Hematopoietic multipotent progenitor cell treated with erythropoietin and hydrocortisone succinate and interleukin-3 and kit ligand, for 8 days (in vitro differentiated cells): ENCODE measurements at regions not wholly inside any gene's neighbourhood (a gene's known extent, or its start where the extent isn't known, plus 50 kb on each side); places are given as distances from the start of the nearest gene placed in this dataset.

Source experiments
- DNase-seq: peaks from one replicate; pipeline ENCODE4 v3.0.0-alpha.2; 2015

DNA sequence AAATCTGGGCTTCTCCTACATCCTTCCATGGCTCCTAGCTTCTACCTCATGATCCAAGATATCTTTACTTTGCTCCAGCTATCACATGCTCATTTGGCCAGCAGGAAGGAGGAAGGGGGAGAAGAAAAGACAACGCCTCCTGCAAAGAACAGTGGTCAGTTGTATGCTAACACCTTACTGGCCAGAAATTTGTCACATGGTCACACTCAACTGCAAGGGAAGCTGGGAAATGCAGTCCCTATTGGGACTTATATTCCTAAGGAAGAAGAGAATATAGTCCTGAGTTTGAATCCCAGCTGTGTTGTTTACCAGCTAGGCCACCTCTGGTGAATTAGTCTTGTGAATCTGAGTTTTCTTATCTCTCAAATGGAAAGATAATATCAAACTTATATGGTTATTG lies 272.0 kb downstream of the BLID start:
- no peak for DNase-seq

DNA sequence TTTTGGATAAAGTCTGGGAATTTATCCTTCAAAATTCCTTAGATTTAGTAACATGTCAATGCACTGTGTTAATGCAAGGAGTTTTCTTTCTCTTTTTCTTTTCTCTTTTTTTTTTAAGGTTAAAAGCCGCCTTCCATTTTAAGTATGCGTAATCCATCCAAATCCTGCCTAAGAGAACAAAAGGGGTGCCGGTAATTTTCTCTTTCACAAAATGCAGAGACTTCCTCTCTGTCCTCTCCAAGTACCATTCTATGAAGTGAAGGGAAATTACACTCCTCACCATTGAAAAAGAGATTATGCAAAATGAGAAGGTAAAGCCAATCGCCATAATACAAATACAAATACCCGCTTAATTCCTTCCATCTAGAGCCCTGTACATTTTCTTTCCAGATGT lies 273.8 kb downstream of the BLID start:
- DNase-seq: no peak

- DNase-seq: no peak
Observed at GRCh38 chr11:121841487-121842191, 274.4 kb downstream of the BLID start.

- no peak for DNase-seq
Observed at GRCh38 chr11:121839781-121840180, 276.2 kb downstream of the BLID start.

DNA sequence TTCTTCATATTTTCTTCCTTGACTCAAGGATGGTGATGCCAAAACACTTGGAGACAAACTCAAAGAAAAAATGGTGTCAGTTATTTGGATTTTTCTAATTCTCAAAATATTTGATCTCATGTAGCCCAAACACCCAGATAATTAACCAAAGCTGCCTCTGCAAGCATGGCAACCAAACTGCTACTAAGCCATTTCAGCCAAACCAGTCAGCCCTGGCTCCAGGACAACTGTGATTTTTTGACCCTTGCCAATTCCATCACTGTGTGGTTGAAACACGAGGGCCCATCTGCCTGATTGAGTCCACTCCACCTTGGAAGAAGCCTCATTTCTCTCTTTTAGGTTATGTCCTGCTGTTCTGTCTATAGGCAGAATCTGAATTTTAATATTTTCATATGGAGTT lies 277.4 kb downstream of the BLID start:
- DNase-seq: no peak

DNA sequence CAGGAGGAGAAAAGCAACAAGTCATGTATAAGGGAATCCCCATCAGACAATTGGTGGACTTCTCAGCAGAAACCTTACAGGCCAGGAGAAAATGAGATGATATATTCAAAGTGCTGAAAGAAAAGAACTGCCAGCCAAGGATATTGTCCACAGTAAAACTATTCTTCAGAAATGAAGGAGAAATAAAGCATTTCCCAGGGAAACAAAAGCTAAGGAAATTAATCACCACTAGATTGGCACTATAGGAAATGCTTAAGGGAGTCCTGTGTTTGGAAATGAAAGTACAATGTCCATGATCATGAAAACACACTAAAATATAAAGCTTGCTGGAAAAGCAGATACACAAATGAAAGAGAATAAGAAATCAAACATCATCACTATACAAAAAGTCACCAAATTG lies 282.0 kb downstream of the BLID start:
- DNase-seq: no peak

GRCh38 chr11:121829159-121829643 lies 286.8 kb downstream of the BLID start:
- DNase-seq: no peak

DNA sequence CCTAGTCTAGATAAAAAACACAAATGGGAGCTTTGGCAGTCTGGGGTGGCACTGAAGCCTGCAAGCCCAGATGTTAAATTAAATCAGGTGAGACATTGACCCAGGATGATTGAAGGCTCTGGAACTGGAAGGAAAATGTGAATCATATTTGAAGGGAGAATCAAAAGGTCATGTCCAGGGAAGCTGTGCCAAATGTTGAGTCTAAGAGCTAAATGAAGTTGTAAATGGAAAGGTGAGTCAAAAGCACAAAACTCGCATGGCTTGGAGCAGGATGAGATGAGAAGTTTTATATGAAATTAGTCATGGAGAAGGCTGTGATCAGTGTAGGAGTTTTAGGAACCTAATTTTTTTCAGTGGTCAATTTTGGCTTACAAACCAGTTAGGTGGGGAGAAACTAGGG lies 301.1 kb downstream of the BLID start:
- DNase-seq: no peak

GRCh38 chr11:121814296-121814695 lies 301.7 kb downstream of the BLID start:
- DNase-seq: no peak

GRCh38 chr11:121810291-121810690 lies 305.7 kb downstream of the BLID start:
- DNase-seq: no peak

- no peak for DNase-seq
Observed at GRCh38 chr11:121808096-121808495, 307.9 kb downstream of the BLID start.

- DNase-seq: no peak
Observed at GRCh38 chr11:121807051-121807450, 309.0 kb downstream of the BLID start.

- no peak for DNase-seq
Observed at GRCh38 chr11:121802542-121802941, 313.5 kb downstream of the BLID start.

- no peak for DNase-seq
Observed at GRCh38 chr11:121801781-121802180, 314.2 kb downstream of the BLID start.

GRCh38 chr11:121801394-121801748 lies 314.6 kb downstream of the BLID start:
- DNase-seq: no peak

DNA sequence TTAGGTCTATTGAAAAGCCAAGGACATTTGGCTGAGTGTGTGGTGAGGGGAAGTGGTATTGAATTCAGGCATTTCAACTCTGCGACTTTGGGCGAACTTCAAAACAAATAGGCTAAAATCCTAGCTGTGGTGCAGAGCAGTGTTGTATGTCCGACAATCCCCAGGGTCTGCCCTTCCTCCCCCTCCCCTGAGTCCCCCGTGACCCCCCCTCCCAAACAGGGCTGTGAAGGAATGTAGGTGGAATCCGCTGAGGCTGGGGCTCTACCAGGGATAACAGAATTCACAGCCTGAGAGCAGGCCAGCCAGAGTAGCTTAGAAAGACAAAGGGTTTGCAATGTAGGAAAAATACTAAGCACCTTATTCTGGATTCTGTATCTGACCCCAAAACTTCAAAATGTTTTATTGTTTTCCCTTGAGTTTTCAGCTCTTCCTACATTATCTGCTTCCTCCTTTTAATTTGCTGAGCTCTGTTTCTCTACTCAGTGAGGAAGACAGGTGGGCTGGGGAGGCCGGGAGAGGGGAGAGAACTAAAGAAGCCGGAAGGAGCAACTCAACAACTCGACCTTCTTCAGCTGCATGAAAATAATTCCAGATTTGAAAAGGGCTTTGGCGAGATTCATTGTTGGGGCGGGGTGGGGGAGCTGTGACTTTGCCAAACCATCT lies 315.2 kb downstream of the BLID start:
- no peak for DNase-seq

DNA sequence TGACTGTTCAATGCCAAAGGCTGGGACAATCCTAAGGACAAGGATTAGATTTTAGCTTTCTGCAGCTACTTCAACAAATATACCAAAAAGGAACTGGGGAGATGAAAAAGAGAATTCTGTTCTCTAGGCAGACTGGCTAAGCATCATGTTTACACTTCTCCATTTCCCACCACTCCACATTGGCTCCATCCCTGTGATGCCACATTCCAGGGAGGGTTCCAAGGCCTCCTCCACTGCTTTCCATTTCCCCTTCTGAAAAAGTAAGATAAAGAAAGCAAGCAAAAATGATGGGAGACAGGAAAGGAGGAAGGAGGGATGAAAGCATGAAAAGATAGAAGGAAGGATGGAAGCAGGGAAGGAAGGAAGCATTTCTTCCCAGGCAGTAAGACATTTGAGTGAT lies 315.8 kb downstream of the BLID start:
- DNase-seq: no peak

- no peak for DNase-seq
Observed at GRCh38 chr11:121797496-121797895, 318.5 kb downstream of the BLID start.

DNA sequence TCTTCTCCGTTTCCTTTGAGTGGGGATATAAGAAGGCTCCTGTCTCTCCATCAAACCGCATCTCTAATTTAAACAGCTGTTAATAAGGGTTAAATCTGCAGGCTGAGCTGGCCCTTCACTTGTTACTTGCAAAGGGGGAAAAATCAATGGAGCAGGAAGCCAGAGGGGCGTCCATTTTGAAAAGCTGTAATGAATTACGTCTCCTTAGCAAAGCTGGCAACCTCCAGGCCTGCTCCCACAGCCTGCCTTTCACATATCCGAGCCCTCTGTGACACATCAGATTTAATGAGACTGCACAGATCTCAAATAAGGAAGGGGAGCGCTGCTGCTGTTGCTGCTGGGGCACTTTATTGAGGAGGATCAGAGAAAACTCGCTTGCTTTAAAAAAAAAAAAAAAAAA lies 320.8 kb downstream of the BLID start:
- DNase-seq: no peak

GRCh38 chr11:121794671-121795141 lies 321.3 kb downstream of the BLID start:
- DNase-seq: no peak

GRCh38 chr11:121793916-121794315 lies 322.1 kb downstream of the BLID start:
- no peak for DNase-seq

DNA sequence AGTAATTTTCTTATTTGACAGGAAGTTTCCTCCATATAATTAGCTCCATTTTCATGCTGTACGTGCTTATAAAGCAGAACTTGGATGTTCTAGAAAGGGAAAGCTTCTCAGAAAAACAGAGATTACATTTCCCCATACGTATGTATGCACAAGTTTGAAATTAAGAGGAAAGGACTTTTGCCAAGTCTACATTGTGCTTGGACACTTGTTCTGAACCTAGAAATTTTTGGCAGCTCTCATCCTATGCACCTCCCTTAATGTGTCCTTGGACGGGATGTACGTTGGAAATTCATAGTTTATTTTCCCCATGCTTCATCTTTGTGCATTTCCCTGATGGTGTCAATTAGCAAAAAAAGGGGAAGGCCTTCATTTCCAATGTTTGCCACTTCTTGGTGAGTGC lies 322.7 kb downstream of the BLID start:
- no peak for DNase-seq

DNA sequence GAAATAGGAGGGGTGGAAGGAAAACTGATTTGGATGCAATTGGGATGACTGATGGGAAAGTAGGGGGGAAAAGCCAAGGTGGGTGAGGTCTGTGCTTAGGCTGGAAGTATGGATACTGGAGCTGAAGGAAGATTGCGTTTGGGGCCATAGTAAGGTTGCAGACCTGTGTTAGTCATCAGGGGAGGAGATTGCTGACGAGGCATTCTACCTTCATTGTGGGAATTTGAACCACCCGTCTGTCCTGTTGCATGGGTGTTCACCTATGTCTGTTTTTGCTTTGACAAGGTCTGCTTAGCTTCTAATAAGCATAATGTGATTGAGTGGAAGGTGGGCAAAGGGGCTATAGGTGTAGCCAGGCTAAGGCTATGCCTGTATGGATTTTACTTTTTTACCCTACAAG lies 323.8 kb downstream of the BLID start:
- DNase-seq: no peak

- no peak for DNase-seq
Observed at GRCh38 chr11:121790430-121790829, 325.6 kb downstream of the BLID start.

GRCh38 chr11:121780971-121781370 lies 328.2 kb upstream of the SORL1-AS1 start:
- no peak for DNase-seq
